Breast epithelium (tissue), 4 donors: ENCODE measurements at regions not wholly inside any gene's neighbourhood (a gene's known extent, or its start where the extent isn't known, plus 50 kb on each side); places are given as distances from the start of the nearest gene placed in this dataset.

Experiments
- DNase-seq, 2 donors: peaks; one replicate each; pipeline ENCODE4 v3.0.0-alpha.2; 2019; ENCODE audit warnings: low spot score in 2 of 2
- H3K27ac ChIP-seq, 2 donors: fragments of 200-600 bp; sonication (generic) in 1 of 2; one replicate each; pipeline ENCODE4 v1.5.1; 2016 to 2019; ENCODE audit warnings: mild to moderate bottlenecking in 1 of 2
- H3K27me3 ChIP-seq, 2 donors: fragments of 200-600 bp; sonication (generic) in 1 of 2; one replicate each; pipeline versions ENCODE4 v1.5.1 to v1.6.0; 2017 to 2019; ENCODE audit warnings: control low read depth in 1 of 2, mild to moderate bottlenecking in 1 of 2
- H3K36me3 ChIP-seq: fragments of 200-600 bp; one replicate; pipeline ENCODE4 v1.5.1; 2019
- H3K4me1 ChIP-seq, 2 donors: fragments of 200-600 bp; sonication (generic); one replicate each; pipeline ENCODE4 v1.5.1; 2016 to 2019; ENCODE audit warnings: control low read depth in 1 of 2
- H3K4me3 ChIP-seq, 3 donors: fragments of 200-600 bp; sonication (generic); 1 replicate in 2 of 3; 2 replicates in 1 of 3; pipeline ENCODE4 v1.5.1; 2016 to 2019; ENCODE audit warnings: mild to moderate bottlenecking in 3 of 3, moderate library complexity in 2 of 3
- H3K9me3 ChIP-seq, 2 donors: fragments of 200-600 bp; sonication (generic) in 1 of 2; one replicate each; pipeline ENCODE4 v1.5.1; 2016 to 2019; ENCODE audit warnings: control low read depth in 1 of 2
- POLR2A ChIP-seq: fragments of 450-650 bp; IDR thresholded peaks from one replicate; pipeline ENCODE4 v1.6.1; 2016; ENCODE audit warnings: antibody characterized with exemption, mild to moderate bottlenecking, moderate library complexity
- POLR2AphosphoS5 ChIP-seq, 3 donors: sonication (generic); formaldehyde crosslinking; IDR thresholded peaks; one replicate each; pipeline ENCODE4 v1.6.1; 2017; ENCODE audit warnings: antibody characterized with exemption in 3 of 3
- intact Hi-C: fragments of 100-400 bp; cut with DNase I; formaldehyde crosslinking; loops from one replicate; pipeline ENCODE4 v1.15.1; 2023; ENCODE audit warnings: low total_unique reads
- TF ChIP-seq, protein P1 (sequence below), 3 donors: fragments of 450-650 bp; IDR thresholded peaks; one replicate each; pipeline ENCODE4 v1.5.1; 2016 to 2017; ENCODE audit warnings: antibody characterized with exemption in 3 of 3, mild to moderate bottlenecking in 3 of 3, moderate library complexity in 3 of 3

DNA sequence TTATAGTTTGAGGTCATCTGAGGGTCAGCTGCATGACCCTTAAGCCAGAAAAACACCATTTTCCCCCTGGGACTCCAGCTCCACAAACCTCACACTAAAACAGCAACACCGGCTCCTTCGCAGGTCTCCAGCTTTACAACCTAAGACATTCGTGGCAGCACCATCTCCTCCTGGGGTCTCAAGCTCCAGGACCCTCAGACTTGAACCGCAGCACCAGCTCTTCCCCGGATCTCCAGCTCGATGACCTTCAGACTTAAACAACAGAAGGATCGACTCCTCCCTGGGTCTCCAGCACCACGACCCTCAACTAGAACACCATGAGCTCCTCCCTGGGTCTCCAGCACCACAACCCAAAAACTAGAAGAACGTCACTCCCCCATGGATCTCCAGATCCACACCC, 233.7 kb upstream of the CNTN6 start:
- H3K9me3 ChIP-seq, result no peaks in the 10 kb centered on the region
- H3K36me3 ChIP-seq, result no peaks in the 10 kb centered on the region
- H3K4me3 ChIP-seq, result no peak overlapping the region
- intact Hi-C loops, result no loop called here
- no peaks in the 10 kb centered on the region for H3K4me1 ChIP-seq
- DNase-seq, result no peak
- H3K27me3 ChIP-seq, result no peaks in the 10 kb centered on the region
- TF ChIP-seq POLR2A, result no peak
- no peak overlapping the region for H3K27ac ChIP-seq

DNA sequence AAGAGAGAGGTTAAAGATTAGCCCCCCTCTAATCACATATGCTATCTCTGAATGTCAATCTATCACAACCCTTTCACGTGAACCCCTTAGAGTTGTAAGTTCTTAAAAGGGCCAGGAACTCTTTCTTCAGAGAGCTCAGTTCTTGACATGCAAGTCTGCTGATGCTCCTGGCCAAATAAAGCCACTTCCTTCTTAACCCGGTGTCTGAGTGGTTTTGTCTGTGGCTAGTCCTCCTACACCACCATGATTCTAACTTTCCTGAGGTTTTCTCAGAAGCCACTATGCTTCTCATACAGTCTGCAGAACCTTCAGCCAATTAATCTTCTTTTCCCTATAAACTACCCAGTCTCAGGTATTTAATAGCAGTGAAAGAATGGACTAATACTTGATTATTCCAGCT, 231.1 kb upstream of the CNTN6 start:
- no peaks in the 10 kb centered on the region for H3K36me3 ChIP-seq
- H3K4me3 ChIP-seq, result no peak overlapping the region
- no peak for DNase-seq
- intact Hi-C loops, result loop anchor here (10.0 kb wide), 1 partner anchor 63 kb away; no protein-coding TSS in a partner anchor
- no peaks in the 10 kb centered on the region for H3K27me3 ChIP-seq
- H3K4me1 ChIP-seq, result no peaks in the 10 kb centered on the region
- TF ChIP-seq POLR2A, result no peak
- TF ChIP-seq POLR2AphosphoS5 (IDR thresholded peaks at IDR 0.05), result no peak
- TF ChIP-seq, protein P1, sequence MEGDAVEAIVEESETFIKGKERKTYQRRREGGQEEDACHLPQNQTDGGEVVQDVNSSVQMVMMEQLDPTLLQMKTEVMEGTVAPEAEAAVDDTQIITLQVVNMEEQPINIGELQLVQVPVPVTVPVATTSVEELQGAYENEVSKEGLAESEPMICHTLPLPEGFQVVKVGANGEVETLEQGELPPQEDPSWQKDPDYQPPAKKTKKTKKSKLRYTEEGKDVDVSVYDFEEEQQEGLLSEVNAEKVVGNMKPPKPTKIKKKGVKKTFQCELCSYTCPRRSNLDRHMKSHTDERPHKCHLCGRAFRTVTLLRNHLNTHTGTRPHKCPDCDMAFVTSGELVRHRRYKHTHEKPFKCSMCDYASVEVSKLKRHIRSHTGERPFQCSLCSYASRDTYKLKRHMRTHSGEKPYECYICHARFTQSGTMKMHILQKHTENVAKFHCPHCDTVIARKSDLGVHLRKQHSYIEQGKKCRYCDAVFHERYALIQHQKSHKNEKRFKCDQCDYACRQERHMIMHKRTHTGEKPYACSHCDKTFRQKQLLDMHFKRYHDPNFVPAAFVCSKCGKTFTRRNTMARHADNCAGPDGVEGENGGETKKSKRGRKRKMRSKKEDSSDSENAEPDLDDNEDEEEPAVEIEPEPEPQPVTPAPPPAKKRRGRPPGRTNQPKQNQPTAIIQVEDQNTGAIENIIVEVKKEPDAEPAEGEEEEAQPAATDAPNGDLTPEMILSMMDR (IDR thresholded peaks at IDR 0.05), result no peak
- H3K9me3 ChIP-seq, result no peaks in the 10 kb centered on the region
- H3K27ac ChIP-seq, result no peak overlapping the region

DNA sequence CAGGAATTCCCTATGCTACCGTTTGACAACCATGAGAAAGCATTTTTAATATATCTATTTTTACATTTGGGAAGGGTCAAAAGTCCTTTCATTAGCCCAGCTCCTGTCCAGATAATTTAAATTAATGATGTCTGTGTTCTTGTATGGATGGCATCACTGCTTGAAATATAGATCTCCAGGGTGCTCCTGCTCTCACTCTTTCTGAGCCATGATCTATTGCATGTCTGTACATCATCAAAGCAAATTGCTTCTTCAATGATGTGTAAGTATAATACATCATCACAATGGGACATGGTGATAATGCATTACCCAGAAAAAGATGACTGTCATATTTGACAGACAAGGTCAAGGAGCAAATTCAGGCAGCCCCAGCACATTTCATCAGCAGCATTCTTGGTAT, 223.6 kb upstream of the CNTN6 start:
- no peaks in the 10 kb centered on the region for H3K9me3 ChIP-seq
- H3K27ac ChIP-seq, result no peak overlapping the region
- TF ChIP-seq, protein P1 (IDR thresholded peaks at IDR 0.05), result no peak
- TF ChIP-seq POLR2A (no peak), POLR2AphosphoS5 (IDR thresholded peaks at IDR 0.05) (no peak)
- no peaks in the 10 kb centered on the region for H3K36me3 ChIP-seq
- intact Hi-C loops, result loop anchor here (10.0 kb wide), 1 partner anchor 56 kb away; no protein-coding TSS in a partner anchor
- no peak overlapping the region for H3K4me3 ChIP-seq
- no peaks in the 10 kb centered on the region for H3K27me3 ChIP-seq
- no peaks in the 10 kb centered on the region for H3K4me1 ChIP-seq
- DNase-seq, result no peak

DNA sequence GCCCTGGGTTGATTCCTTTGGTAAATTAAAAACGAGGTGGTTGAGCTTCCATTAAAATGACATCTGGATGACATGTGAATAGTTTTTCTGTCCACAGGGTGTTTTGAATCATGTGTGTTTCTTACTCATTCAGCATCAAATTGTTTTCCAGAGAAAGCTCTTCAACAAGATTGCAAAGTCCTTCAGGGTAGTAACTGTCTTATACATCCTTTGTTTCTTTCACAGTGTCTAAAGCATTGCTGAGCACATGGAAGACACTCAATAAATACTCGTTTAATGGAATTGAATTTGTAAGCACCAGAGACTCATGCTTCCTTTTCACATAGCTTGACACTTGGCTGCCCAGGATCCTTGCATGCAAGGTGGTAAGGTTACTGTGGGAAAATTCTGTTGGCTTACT, 223.1 kb upstream of the CNTN6 start:
- Histone ChIP-seq H3K9me3 (no peaks in the 10 kb centered on the region), H3K4me3 (no peak overlapping the region), H3K27ac (no peak overlapping the region), H3K4me1 (no peaks in the 10 kb centered on the region), H3K36me3 (no peaks in the 10 kb centered on the region), H3K27me3 (no peaks in the 10 kb centered on the region)
- no peak for DNase-seq
- TF ChIP-seq POLR2AphosphoS5 (IDR thresholded peaks at IDR 0.05) (no peak), POLR2A (no peak)
- TF ChIP-seq, protein P1 (IDR thresholded peaks at IDR 0.05), result no peak
- intact Hi-C loops, result loop anchor here (10.0 kb wide), 1 partner anchor 55 kb away; no protein-coding TSS in a partner anchor

DNA sequence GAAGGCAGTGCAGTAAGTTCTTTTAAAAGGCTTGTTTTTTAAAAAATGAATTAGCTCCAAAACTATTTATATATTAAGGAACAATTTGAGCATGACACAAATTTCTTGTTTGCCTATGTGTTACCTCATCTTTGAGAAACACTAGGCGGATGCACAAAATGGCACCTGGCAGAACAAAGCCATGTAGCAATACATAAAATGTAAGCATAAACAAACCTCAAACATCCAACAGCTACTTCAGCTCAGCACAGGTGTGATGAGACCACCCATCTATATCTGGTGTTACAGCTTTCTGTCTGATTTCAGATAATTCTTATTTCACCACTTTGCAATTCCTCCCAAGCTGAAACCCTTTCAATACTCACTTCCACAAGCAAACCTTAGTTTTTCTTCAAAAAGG, 221.2 kb upstream of the CNTN6 start:
- no peaks in the 10 kb centered on the region for H3K27me3 ChIP-seq
- intact Hi-C loops, result no loop called here
- TF ChIP-seq POLR2AphosphoS5 (IDR thresholded peaks at IDR 0.05), result no peak
- no peak for TF ChIP-seq POLR2A
- TF ChIP-seq, protein P1 (IDR thresholded peaks at IDR 0.05), result no peak
- H3K9me3 ChIP-seq, result no peaks in the 10 kb centered on the region
- H3K4me3 ChIP-seq, result no peak overlapping the region
- no peaks in the 10 kb centered on the region for H3K4me1 ChIP-seq
- no peaks in the 10 kb centered on the region for H3K36me3 ChIP-seq
- H3K27ac ChIP-seq, result no peak overlapping the region
- DNase-seq, result no peak

DNA sequence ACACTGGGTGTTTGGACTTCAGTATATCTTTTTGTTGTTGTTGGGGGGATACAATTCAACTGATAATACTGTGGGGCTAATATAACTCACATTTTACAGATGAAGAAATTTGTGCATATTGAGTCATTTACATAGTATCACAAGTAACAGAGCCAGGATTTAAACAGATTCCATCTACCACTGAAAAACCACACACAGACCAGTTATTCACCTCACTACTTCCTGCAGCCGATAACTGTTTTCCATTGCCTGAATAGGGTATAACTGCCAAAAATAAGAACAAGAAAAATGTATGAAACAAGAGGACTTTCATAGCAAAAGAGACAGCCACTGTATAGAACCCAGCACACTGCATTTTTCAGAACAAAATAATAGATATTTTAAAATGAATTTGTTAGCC, 215.8 kb upstream of the CNTN6 start:
- no peak overlapping the region for H3K27ac ChIP-seq
- H3K9me3 ChIP-seq, result no peaks in the 10 kb centered on the region
- H3K4me3 ChIP-seq, result no peak overlapping the region
- H3K27me3 ChIP-seq, result no peaks in the 10 kb centered on the region
- intact Hi-C loops, result no loop called here
- H3K4me1 ChIP-seq, result no peaks in the 10 kb centered on the region
- DNase-seq, result no peak
- TF ChIP-seq, protein P1 (IDR thresholded peaks at IDR 0.05), result no peak
- TF ChIP-seq POLR2A (no peak), POLR2AphosphoS5 (IDR thresholded peaks at IDR 0.05) (no peak)
- H3K36me3 ChIP-seq, result no peaks in the 10 kb centered on the region
